ENCODE measurements at regions not wholly inside any gene's neighbourhood (a gene's known extent, or its start where the extent isn't known, plus 50 kb on each side); places are given as distances from the start of the nearest gene placed in this dataset.

DNA sequence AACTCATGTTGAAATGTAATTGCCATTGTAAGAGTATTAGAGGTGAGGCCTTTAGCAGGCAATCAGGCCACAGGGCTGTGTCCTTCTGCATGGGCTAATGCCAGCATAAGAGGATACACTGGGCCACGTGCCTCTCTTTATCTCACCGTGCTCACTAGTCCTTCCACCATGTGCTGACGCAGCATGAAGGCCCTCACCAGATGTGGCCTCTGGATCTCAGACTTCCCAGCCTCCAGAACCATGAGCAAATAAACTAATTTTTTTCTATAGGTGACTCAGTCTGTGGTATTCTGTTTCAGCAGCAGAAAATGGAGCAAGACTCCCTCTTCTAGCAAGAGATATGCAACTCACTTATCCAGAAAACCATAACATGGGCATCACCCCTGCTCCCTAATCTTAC, 149.7 kb upstream of the ZNF236 start:
- no peaks in the 10 kb centered on the region for H3K9me3 ChIP-seq (ENCODE audit: control insufficient read depth in 1 of 2, low read length in 2 of 2)
- CTCF ChIA-PET (ENCODE audit: partially characterized antibody): no interaction called here
- Mint-ChIP-seq H3K9me3 (peaks cover 0 to 3% (median 0%) of the 10 kb centered on the region in 8 donors), H3K27me3 (peaks cover 2 to 7% of the 10 kb centered on the region in 2 donors), H3K27ac (no peak overlapping the region), H3K36me3 (no peaks in the 10 kb centered on the region), H3K4me1 (no peaks in the 10 kb centered on the region), H3K4me3 (no peak overlapping the region)
- H3K36me3 ChIP-seq (ENCODE audit: insufficient read depth, low read length): no peaks in the 10 kb centered on the region
- intact Hi-C loops (cut with micrococcal nuclease): no loop called here
- no peaks in the 10 kb centered on the region for H3K4me1 ChIP-seq (ENCODE audit: insufficient read depth, low read length)
- H3K27me3 ChIP-seq (ENCODE audit: insufficient read depth, low read length): no peaks in the 10 kb centered on the region
- POLR2A ChIA-PET (ENCODE audit: partially characterized antibody): no interaction called here
- no peak overlapping the region for H3K27ac ChIP-seq (ENCODE audit: low read depth, low read length)
- no peak for DNase-seq
- no peak overlapping the region for H3K4me3 ChIP-seq (ENCODE audit: low read length in 2 of 2)

DNA sequence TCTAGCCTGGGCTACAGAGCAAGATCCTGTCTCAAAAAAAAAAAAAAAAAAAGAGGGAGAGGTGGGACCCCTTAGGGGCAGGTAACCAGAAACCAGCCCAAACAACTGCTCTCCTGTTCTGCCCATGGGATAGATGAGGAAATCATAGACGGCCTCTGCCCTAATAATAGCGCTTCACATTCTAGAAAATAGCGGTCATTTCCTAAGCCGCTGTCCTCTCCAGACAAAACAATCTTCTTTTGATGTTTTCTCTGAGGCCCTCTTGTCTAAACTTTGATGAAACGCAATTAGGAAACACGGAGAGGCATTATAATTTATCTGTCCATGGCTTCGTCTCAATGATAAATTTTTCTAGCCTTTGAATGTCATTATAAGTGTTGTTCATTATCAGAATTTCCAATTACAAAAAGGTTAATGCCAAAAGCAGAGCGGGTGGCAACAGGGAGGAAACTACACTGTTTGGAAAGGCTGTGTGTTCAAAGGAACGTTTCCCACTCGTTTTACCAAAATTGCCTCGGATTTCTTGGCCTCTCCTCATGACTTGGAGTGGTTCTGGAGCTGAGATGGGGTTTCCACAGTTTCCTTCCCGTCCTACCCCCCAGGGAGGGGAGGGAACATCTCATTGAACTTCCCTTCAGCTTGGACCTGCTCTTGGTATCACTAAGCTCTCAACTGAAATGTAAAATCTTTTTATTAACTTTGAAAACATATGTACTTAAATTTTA, 151.6 kb upstream of the ZNF236 start:
- peaks cover 0 to 2% (median 0%) of the 10 kb centered on the region in 8 donors for H3K9me3 Mint-ChIP-seq
- H3K9me3 ChIP-seq (ENCODE audit: control insufficient read depth in 1 of 2, low read length in 2 of 2): no peaks in the 10 kb centered on the region
- no peak for DNase-seq
- no peaks in the 10 kb centered on the region for H3K4me1 Mint-ChIP-seq
- no peak overlapping the region for H3K4me3 ChIP-seq (ENCODE audit: low read length in 2 of 2)
- no peaks in the 10 kb centered on the region for H3K4me1 ChIP-seq (ENCODE audit: insufficient read depth, low read length)
- CTCF ChIA-PET (ENCODE audit: partially characterized antibody): interaction anchor here (1.2 kb wide), 1 partner anchor 39 kb away, joined by 5 read pairs; no protein-coding TSS in a partner anchor
- H3K27ac ChIP-seq (ENCODE audit: low read depth, low read length): no peak overlapping the region
- H3K27ac Mint-ChIP-seq: no peak overlapping the region
- peak overlapping the region in 1 of 8 donors; percentile 31 for H3K4me3 Mint-ChIP-seq
- H3K27me3 Mint-ChIP-seq: peaks cover 5 to 6% of the 10 kb centered on the region in 2 donors
- no peaks in the 10 kb centered on the region for H3K36me3 ChIP-seq (ENCODE audit: insufficient read depth, low read length)
- no peaks in the 10 kb centered on the region for H3K36me3 Mint-ChIP-seq
- POLR2A ChIA-PET (ENCODE audit: partially characterized antibody): no interaction called here
- no peaks in the 10 kb centered on the region for H3K27me3 ChIP-seq (ENCODE audit: insufficient read depth, low read length)
- intact Hi-C loops (cut with micrococcal nuclease): no loop called here

GRCh38 chr18:76668546-76668945, 153.8 kb upstream of the ZNF236 start:
- Histone ChIP-seq H3K36me3 (ENCODE audit: insufficient read depth, low read length) (no peaks in the 10 kb centered on the region), H3K27me3 (ENCODE audit: insufficient read depth, low read length) (no peaks in the 10 kb centered on the region), H3K9me3 (ENCODE audit: control insufficient read depth in 1 of 2, low read length in 2 of 2) (no peaks in the 10 kb centered on the region), H3K27ac (ENCODE audit: low read depth, low read length) (no peak overlapping the region), H3K4me3 (ENCODE audit: low read length in 2 of 2) (no peak overlapping the region), H3K4me1 (ENCODE audit: insufficient read depth, low read length) (no peaks in the 10 kb centered on the region)
- intact Hi-C loops (cut with micrococcal nuclease): no loop called here
- ChIA-PET POLR2A (ENCODE audit: partially characterized antibody) (no interaction called here), CTCF (ENCODE audit: partially characterized antibody) (interaction anchor here (1.0 kb wide), 1 partner anchor 10 kb away, joined by 3 read pairs; no protein-coding TSS in a partner anchor)
- Mint-ChIP-seq H3K4me1 (no peaks in the 10 kb centered on the region), H3K4me3 (no peak overlapping the region), H3K27ac (no peak overlapping the region), H3K36me3 (no peaks in the 10 kb centered on the region), H3K9me3 (peaks cover 0 to 2% (median 0%) of the 10 kb centered on the region in 8 donors), H3K27me3 (peaks cover 7 to 9% of the 10 kb centered on the region in 2 donors)
- DNase-seq: no peak

- POLR2A ChIA-PET (ENCODE audit: partially characterized antibody): no interaction called here
These were observed 154.2 kb upstream of the ZNF236 start for GRCh38 chr18:76668119-76668518.

GRCh38 chr18:76667603-76668002, 154.8 kb upstream of the ZNF236 start:
- H3K36me3 Mint-ChIP-seq: no peaks in the 10 kb centered on the region
- H3K4me3 Mint-ChIP-seq: no peak overlapping the region
- Histone ChIP-seq H3K36me3 (ENCODE audit: insufficient read depth, low read length) (no peaks in the 10 kb centered on the region), H3K4me1 (ENCODE audit: insufficient read depth, low read length) (no peaks in the 10 kb centered on the region), H3K27me3 (ENCODE audit: insufficient read depth, low read length) (no peaks in the 10 kb centered on the region), H3K9me3 (ENCODE audit: control insufficient read depth in 1 of 2, low read length in 2 of 2) (no peaks in the 10 kb centered on the region), H3K4me3 (ENCODE audit: low read length in 2 of 2) (no peak overlapping the region), H3K27ac (ENCODE audit: low read depth, low read length) (no peak overlapping the region)
- H3K27me3 Mint-ChIP-seq: peaks cover 7 to 9% of the 10 kb centered on the region in 2 donors
- no peak overlapping the region for H3K27ac Mint-ChIP-seq
- H3K4me1 Mint-ChIP-seq: no peaks in the 10 kb centered on the region
- peaks cover 0 to 2% (median 0%) of the 10 kb centered on the region in 8 donors for H3K9me3 Mint-ChIP-seq
- intact Hi-C loops (cut with micrococcal nuclease): no loop called here
- ChIA-PET CTCF (ENCODE audit: partially characterized antibody) (interaction anchor here (0.6 kb wide), 1 partner anchor 135 kb away, joined by 4 read pairs; no protein-coding TSS in a partner anchor), POLR2A (ENCODE audit: partially characterized antibody) (no interaction called here)
- DNase-seq: no peak

More at GRCh38 chr18:76668119-76668518, 154.2 kb upstream of the ZNF236 start:
- Mint-ChIP-seq H3K27ac (no peak overlapping the region), H3K9me3 (peaks cover 0 to 2% (median 0%) of the 10 kb centered on the region in 8 donors), H3K4me1 (no peaks in the 10 kb centered on the region), H3K36me3 (no peaks in the 10 kb centered on the region), H3K4me3 (no peak overlapping the region), H3K27me3 (peaks cover 7 to 9% of the 10 kb centered on the region in 2 donors)
- H3K9me3 ChIP-seq (ENCODE audit: control insufficient read depth in 1 of 2, low read length in 2 of 2): no peaks in the 10 kb centered on the region
- no peak overlapping the region for H3K4me3 ChIP-seq (ENCODE audit: low read length in 2 of 2)
- no peak overlapping the region for H3K27ac ChIP-seq (ENCODE audit: low read depth, low read length)
- no peak for DNase-seq
- H3K4me1 ChIP-seq (ENCODE audit: insufficient read depth, low read length): no peaks in the 10 kb centered on the region
- intact Hi-C loops (cut with micrococcal nuclease): no loop called here
- no peaks in the 10 kb centered on the region for H3K27me3 ChIP-seq (ENCODE audit: insufficient read depth, low read length)
- H3K36me3 ChIP-seq (ENCODE audit: insufficient read depth, low read length): no peaks in the 10 kb centered on the region
- CTCF ChIA-PET (ENCODE audit: partially characterized antibody): interaction anchor here (1.0 kb wide), 1 partner anchor 10 kb away, joined by 3 read pairs; no protein-coding TSS in a partner anchor

DNA sequence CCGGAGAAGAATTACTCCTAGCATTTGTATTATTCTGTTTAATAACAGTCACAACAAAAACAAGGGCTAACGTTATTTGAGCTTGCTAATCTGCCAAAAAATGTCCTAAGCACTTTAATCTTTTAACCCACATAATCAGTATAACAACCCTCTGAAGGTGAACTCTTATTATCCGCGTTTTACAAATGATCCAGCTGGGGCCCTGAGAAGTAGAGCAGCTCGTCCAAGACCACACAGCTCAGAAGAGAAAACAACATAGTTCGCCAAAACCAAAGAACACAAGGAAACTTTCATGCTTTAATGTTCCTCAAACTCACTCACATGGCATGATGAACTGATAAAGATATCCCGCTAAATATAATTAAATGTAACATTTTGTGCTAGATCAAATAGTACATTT, 159.7 kb upstream of the ZNF236 start:
- intact Hi-C loops (cut with micrococcal nuclease): no loop called here
- no peak overlapping the region for H3K27ac Mint-ChIP-seq

DNA sequence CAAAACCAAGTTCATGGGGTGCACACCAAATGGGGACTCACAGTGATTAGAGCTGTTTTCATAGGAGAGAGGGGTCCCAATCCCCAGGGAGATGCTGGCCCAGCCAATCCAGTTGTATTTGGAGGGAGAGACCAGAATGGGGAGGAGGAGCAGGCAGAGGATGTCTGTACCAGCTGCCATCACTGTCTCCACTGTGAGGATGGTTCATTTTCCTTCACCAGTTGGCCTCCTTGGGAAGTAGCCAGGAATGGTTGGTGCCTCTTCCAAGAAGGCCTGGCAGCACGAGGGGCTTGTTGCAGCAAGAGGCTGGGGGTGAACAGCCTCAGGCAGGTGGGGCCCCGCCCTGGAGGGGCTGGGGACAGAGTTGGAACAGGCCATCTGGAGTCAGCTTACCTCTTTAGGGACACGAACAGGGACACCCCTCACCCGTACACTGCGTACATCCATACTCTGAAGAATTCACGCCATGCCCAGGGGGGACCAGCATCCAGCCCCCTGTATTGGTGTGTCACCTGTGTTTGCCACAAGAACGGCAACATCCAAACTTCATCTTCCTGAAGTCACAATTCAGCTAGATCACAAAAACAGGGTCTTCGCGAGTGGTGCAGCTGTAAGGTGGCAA, 161.7 kb upstream of the ZNF236 start:
- H3K4me3 Mint-ChIP-seq: no peak overlapping the region
- Histone ChIP-seq H3K27me3 (ENCODE audit: insufficient read depth, low read length) (peaks cover 19% of the 10 kb centered on the region), H3K4me1 (ENCODE audit: insufficient read depth, low read length) (peaks cover 14% of the 10 kb centered on the region), H3K9me3 (ENCODE audit: control insufficient read depth in 1 of 2, low read length in 2 of 2) (no peaks in the 10 kb centered on the region), H3K4me3 (ENCODE audit: low read length in 2 of 2) (no peak overlapping the region), H3K27ac (ENCODE audit: low read depth, low read length) (no peak overlapping the region), H3K36me3 (ENCODE audit: insufficient read depth, low read length) (no peaks in the 10 kb centered on the region)
- H3K36me3 Mint-ChIP-seq: no peaks in the 10 kb centered on the region
- peaks cover 22% of the 10 kb centered on the region in 2 donors for H3K27me3 Mint-ChIP-seq
- ChIA-PET CTCF (ENCODE audit: partially characterized antibody) (no interaction called here), POLR2A (ENCODE audit: partially characterized antibody) (no interaction called here)
- no peak for DNase-seq
- no peaks in the 10 kb centered on the region for H3K9me3 Mint-ChIP-seq
- H3K27ac Mint-ChIP-seq: no peak overlapping the region
- intact Hi-C loops (cut with micrococcal nuclease): no loop called here
- peaks cover 4 to 12% (median 10%) of the 10 kb centered on the region in 4 donors for H3K4me1 Mint-ChIP-seq

More for the DNA sequence above, 159.7 kb upstream of the ZNF236 start:
- peaks cover 0 to 2% (median 0%) of the 10 kb centered on the region in 8 donors for H3K9me3 Mint-ChIP-seq
- H3K4me1 ChIP-seq (ENCODE audit: insufficient read depth, low read length): peaks cover 5% of the 10 kb centered on the region
- H3K27me3 ChIP-seq (ENCODE audit: insufficient read depth, low read length): peaks cover 4% of the 10 kb centered on the region
- H3K4me3 ChIP-seq (ENCODE audit: low read length in 2 of 2): no peak overlapping the region
- H3K4me1 Mint-ChIP-seq: peaks cover 3 to 11% (median 6%) of the 10 kb centered on the region in 4 donors
- no peaks in the 10 kb centered on the region for H3K36me3 ChIP-seq (ENCODE audit: insufficient read depth, low read length)
- peaks cover 12 to 15% of the 10 kb centered on the region in 2 donors for H3K27me3 Mint-ChIP-seq
- DNase-seq: no peak
- no peaks in the 10 kb centered on the region for H3K9me3 ChIP-seq (ENCODE audit: control insufficient read depth in 1 of 2, low read length in 2 of 2)
- ChIA-PET CTCF (ENCODE audit: partially characterized antibody) (no interaction called here), POLR2A (ENCODE audit: partially characterized antibody) (no interaction called here)
- H3K36me3 Mint-ChIP-seq: no peaks in the 10 kb centered on the region
- no peak overlapping the region for H3K27ac ChIP-seq (ENCODE audit: low read depth, low read length)
- H3K4me3 Mint-ChIP-seq: no peak overlapping the region
